RWPE2 (cell line): ENCODE measurements at regions not wholly inside any gene's neighbourhood (a gene's known extent, or its start where the extent isn't known, plus 50 kb on each side); places are given as distances from the start of the nearest gene placed in this dataset.
"Not testable (repeated sequence)": the region's sequence is repeated elsewhere in the genome, so short reads cannot be mapped to it uniquely, and the experiment has no call there.

Source experiments
- ATAC-seq: fragments of 200-7000 bp; cut with Tn5 transposase; 3 replicates; pipeline ENCODE4 v1.9.1; 2021; ENCODE audit warnings: low read depth
- DNase-seq: peaks from one replicate; pipeline ENCODE4 v3.0.0-alpha.2; 2020; ENCODE audit warnings: low spot score
- H3K27ac ChIP-seq: fragments of 450-650 bp; 2 replicates; pipeline ENCODE4 v1.5.1; 2017; ENCODE audit warnings: mild to moderate bottlenecking; ENCODE audit not compliant: poor library complexity, severe bottlenecking
- H3K27me3 ChIP-seq: fragments of 250-450 bp; sonication (Bioruptor Pico); 2 replicates; pipeline ENCODE4 v1.5.1; 2021; ENCODE audit warnings: mild to moderate bottlenecking, moderate library complexity; ENCODE audit not compliant: insufficient read depth, poor library complexity, severe bottlenecking
- H3K36me3 ChIP-seq: fragments of 250-450 bp; sonication (Bioruptor Pico); 2 replicates; pipeline ENCODE4 v1.5.1; 2020; ENCODE audit warnings: low read depth, mild to moderate bottlenecking, moderate library complexity
- H3K4me1 ChIP-seq: fragments of 250-450 bp; sonication (Bioruptor Pico); 2 replicates; pipeline ENCODE4 v1.5.1; 2021; ENCODE audit warnings: mild to moderate bottlenecking, moderate library complexity; ENCODE audit not compliant: insufficient read depth, poor library complexity, severe bottlenecking
- H3K4me3 ChIP-seq: fragments of 250-450 bp; sonication (Bioruptor Pico); 2 replicates; pipeline ENCODE4 v1.5.1; 2021; ENCODE audit warnings: mild to moderate bottlenecking, moderate library complexity; ENCODE audit not compliant: severe bottlenecking
- H3K9me3 ChIP-seq: fragments of 250-450 bp; sonication (Bioruptor Pico); 2 replicates; pipeline ENCODE4 v1.5.1; 2021; ENCODE audit warnings: mild to moderate bottlenecking, moderate library complexity; ENCODE audit not compliant: severe bottlenecking
- TF ChIP-seq, protein P1 (sequence below): fragments of 450-650 bp; IDR thresholded peaks from one replicate; pipeline ENCODE4 v1.5.1; 2017; ENCODE audit warnings: mild to moderate bottlenecking, moderate library complexity; ENCODE audit not compliant: poor library complexity, severe bottlenecking

DNA sequence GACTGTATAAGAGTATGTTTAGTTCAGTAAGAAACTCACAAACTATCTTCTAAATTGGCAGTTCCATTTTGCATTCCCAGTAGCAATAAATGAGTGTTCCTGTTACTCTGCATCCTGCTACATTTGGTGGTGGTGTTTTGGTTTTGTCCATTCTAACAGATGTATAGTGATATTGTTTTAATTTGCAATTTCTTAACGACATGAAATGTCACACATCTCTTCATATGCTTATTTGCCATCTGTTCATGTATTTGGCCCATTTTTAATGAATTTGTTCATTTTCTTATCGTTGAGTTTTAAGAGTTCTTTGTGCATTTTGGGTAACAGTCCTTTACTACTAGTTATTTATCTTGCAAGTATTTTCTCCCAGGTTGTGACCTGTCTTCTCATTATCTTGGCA lies 232.2 kb downstream of the TMA16 start:
- H3K27ac ChIP-seq: no peak overlapping the region
- no peaks in the 10 kb centered on the region for H3K27me3 ChIP-seq
- H3K36me3 ChIP-seq: no peaks in the 10 kb centered on the region
- no peaks in the 10 kb centered on the region for H3K9me3 ChIP-seq
- TF ChIP-seq, protein P1, sequence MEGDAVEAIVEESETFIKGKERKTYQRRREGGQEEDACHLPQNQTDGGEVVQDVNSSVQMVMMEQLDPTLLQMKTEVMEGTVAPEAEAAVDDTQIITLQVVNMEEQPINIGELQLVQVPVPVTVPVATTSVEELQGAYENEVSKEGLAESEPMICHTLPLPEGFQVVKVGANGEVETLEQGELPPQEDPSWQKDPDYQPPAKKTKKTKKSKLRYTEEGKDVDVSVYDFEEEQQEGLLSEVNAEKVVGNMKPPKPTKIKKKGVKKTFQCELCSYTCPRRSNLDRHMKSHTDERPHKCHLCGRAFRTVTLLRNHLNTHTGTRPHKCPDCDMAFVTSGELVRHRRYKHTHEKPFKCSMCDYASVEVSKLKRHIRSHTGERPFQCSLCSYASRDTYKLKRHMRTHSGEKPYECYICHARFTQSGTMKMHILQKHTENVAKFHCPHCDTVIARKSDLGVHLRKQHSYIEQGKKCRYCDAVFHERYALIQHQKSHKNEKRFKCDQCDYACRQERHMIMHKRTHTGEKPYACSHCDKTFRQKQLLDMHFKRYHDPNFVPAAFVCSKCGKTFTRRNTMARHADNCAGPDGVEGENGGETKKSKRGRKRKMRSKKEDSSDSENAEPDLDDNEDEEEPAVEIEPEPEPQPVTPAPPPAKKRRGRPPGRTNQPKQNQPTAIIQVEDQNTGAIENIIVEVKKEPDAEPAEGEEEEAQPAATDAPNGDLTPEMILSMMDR: no peak
- ATAC-seq (no peak), DNase-seq (no peak)
- no peaks in the 10 kb centered on the region for H3K4me1 ChIP-seq
- no peak overlapping the region for H3K4me3 ChIP-seq

DNA sequence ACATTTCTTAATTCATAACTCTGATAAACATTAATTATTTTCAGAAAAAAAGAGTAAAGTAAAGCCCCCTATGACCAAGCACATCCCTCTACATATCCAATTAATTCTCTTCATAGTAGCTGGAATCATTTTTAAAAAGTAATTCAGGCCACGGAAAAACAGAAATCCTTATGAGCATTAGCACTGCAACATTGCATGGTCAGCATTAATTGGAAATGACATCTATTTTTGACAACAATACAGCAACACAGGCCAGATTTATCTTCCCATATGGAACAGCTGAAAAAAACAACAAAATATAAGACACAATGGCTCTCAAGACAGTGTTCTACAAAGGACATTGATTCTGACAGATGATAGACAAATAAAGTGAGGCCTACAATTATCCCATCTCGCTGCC lies 236.6 kb downstream of the TMA16 start:
- H3K27ac ChIP-seq: no peak overlapping the region
- no peak for ATAC-seq
- H3K4me3 ChIP-seq: no peak overlapping the region
- no peaks in the 10 kb centered on the region for H3K4me1 ChIP-seq
- no peaks in the 10 kb centered on the region for H3K9me3 ChIP-seq
- TF ChIP-seq, protein P1: no peak
- no peak for DNase-seq
- H3K36me3 ChIP-seq: no peaks in the 10 kb centered on the region
- H3K27me3 ChIP-seq: no peaks in the 10 kb centered on the region

GRCh38 chr4:163732473-163732872 lies 238.0 kb downstream of the TMA16 start:
- Histone ChIP-seq H3K27ac (no peak overlapping the region), H3K36me3 (no peaks in the 10 kb centered on the region), H3K9me3 (no peaks in the 10 kb centered on the region), H3K4me1 (no peaks in the 10 kb centered on the region), H3K27me3 (no peaks in the 10 kb centered on the region), H3K4me3 (no peak overlapping the region)
- TF ChIP-seq, protein P1: no peak
- ATAC-seq (no peak), DNase-seq (no peak)

- no peak for DNase-seq
- H3K4me1 ChIP-seq: no peaks in the 10 kb centered on the region
- TF ChIP-seq, protein P1: no peak
- H3K36me3 ChIP-seq: no peaks in the 10 kb centered on the region
- no peaks in the 10 kb centered on the region for H3K9me3 ChIP-seq
- H3K27ac ChIP-seq: no peak overlapping the region
- H3K4me3 ChIP-seq: no peak overlapping the region
- no peaks in the 10 kb centered on the region for H3K27me3 ChIP-seq
- ATAC-seq: no peak
Observed at GRCh38 chr4:163736876-163737275, 242.4 kb downstream of the TMA16 start.

DNA sequence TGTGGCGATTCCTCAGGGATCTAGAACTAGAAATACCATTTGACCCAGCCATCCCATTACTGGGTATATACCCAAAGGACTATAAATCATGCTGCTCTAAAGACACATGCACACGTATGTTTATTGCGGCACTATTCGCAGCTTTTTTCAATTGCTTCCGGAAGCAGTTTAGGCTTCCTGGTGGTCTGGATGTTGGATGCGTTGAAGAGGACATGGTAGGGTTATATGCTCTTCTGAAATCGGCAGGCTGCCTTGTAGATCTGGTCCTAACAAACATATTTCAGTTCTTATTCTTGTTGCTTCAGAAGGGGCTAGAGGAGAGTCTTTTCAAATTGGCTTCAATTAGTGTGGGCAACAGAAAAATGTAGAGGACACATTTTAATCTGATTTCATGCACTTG lies 243.4 kb downstream of the TMA16 start:
- H3K27me3 ChIP-seq, H3K27ac ChIP-seq, H3K4me3 ChIP-seq, ATAC-seq, H3K4me1 ChIP-seq, H3K9me3 ChIP-seq, H3K36me3 ChIP-seq, DNase-seq: not testable (repeated sequence)
